ENCODE measurements at regions not wholly inside any gene's neighbourhood (a gene's known extent, or its start where the extent isn't known, plus 50 kb on each side); places are given as distances from the start of the nearest gene placed in this dataset.

DNA sequence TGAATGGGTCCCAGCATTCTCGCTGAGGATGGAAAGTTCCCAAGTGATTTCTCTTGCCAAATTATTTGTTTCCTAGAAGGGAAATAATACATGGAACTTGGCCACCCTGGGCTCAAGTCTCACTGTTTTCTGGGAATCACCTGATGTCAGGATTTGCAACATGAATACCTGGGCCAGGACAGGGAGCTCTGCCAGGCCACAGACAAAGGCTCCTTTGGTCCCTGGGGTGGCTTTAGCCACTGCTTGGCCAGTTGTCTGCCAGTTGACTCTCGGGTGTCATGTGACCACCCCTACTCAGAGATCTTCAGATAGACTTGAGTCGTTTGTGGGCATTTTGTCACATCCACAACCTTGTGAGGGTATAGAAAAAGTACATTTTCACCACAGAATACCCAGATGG, 258.0 kb upstream of the HABP2 start:
- H3K9ac ChIP-seq (ENCODE audit: low read length): no peak overlapping the region
- no peaks in the 10 kb centered on the region for H3K36me3 ChIP-seq (ENCODE audit: insufficient read depth, low read length)
- no peak overlapping the region for H3K4me3 ChIP-seq (ENCODE audit: low read depth in 1 of 2, low read length in 2 of 2)
- no peaks in the 10 kb centered on the region for H3K4me1 ChIP-seq (ENCODE audit: insufficient read depth, low read length)
- H3K27ac ChIP-seq (ENCODE audit: low read depth, low read length): no peak overlapping the region
- no peaks in the 10 kb centered on the region for H3K9me3 ChIP-seq (ENCODE audit: low read length)
- no peaks in the 10 kb centered on the region for H3K27me3 ChIP-seq (ENCODE audit: control insufficient read depth in 1 of 2, insufficient read depth in 2 of 2, low read length in 2 of 2)

- H3K27ac ChIP-seq (ENCODE audit: low read depth, low read length): no peak overlapping the region
- no peaks in the 10 kb centered on the region for H3K27me3 ChIP-seq (ENCODE audit: control insufficient read depth in 1 of 2, insufficient read depth in 2 of 2, low read length in 2 of 2)
- no peaks in the 10 kb centered on the region for H3K36me3 ChIP-seq (ENCODE audit: insufficient read depth, low read length)
- H3K9me3 ChIP-seq (ENCODE audit: low read length): no peaks in the 10 kb centered on the region
- H3K9ac ChIP-seq (ENCODE audit: low read length): no peak overlapping the region
- H3K4me1 ChIP-seq (ENCODE audit: insufficient read depth, low read length): no peaks in the 10 kb centered on the region
- no peak overlapping the region for H3K4me3 ChIP-seq (ENCODE audit: low read depth in 1 of 2, low read length in 2 of 2)
Observed at GRCh38 chr10:113297226-113297625, 255.6 kb upstream of the HABP2 start.

GRCh38 chr10:113298616-113299015, 254.2 kb upstream of the HABP2 start:
- Histone ChIP-seq H3K4me1 (ENCODE audit: insufficient read depth, low read length) (no peaks in the 10 kb centered on the region), H3K27me3 (ENCODE audit: control insufficient read depth in 1 of 2, insufficient read depth in 2 of 2, low read length in 2 of 2) (no peaks in the 10 kb centered on the region), H3K36me3 (ENCODE audit: insufficient read depth, low read length) (no peaks in the 10 kb centered on the region), H3K27ac (ENCODE audit: low read depth, low read length) (no peak overlapping the region), H3K9me3 (ENCODE audit: low read length) (no peaks in the 10 kb centered on the region), H3K9ac (ENCODE audit: low read length) (no peak overlapping the region), H3K4me3 (ENCODE audit: low read depth in 1 of 2, low read length in 2 of 2) (no peak overlapping the region)

DNA sequence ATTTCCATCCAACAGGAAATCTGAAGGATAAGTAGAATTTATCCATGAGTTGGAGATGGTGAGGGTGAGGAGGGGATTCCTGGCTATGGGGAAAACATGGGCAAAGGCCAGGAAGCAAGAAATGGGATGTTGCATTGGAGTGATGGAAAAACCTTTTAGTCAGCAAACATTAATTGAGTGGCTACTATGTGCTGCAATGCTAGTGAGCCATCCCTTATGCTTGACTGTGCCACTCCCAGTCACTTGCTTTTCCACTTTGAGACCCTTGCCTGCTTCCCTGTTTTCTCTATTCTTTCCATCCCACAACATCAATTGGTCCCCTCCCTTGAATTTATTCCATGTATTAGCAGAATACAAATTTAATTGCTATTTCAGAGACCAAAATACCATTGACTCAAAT, 252.7 kb upstream of the HABP2 start:
- Histone ChIP-seq H3K27me3 (ENCODE audit: control insufficient read depth in 1 of 2, insufficient read depth in 2 of 2, low read length in 2 of 2) (no peaks in the 10 kb centered on the region), H3K9ac (ENCODE audit: low read length) (no peak overlapping the region)

GRCh38 chr10:113300617-113301016, 252.2 kb upstream of the HABP2 start:
- Histone ChIP-seq H3K9me3 (ENCODE audit: low read length) (no peaks in the 10 kb centered on the region), H3K9ac (ENCODE audit: low read length) (no peak overlapping the region), H3K27me3 (ENCODE audit: control insufficient read depth in 1 of 2, insufficient read depth in 2 of 2, low read length in 2 of 2) (no peaks in the 10 kb centered on the region), H3K36me3 (ENCODE audit: insufficient read depth, low read length) (no peaks in the 10 kb centered on the region), H3K4me1 (ENCODE audit: insufficient read depth, low read length) (no peaks in the 10 kb centered on the region), H3K4me3 (ENCODE audit: low read depth in 1 of 2, low read length in 2 of 2) (no peak overlapping the region), H3K27ac (ENCODE audit: low read depth, low read length) (no peak overlapping the region)

More for the DNA sequence above, 252.7 kb upstream of the HABP2 start:
- Histone ChIP-seq H3K36me3 (ENCODE audit: insufficient read depth, low read length) (no peaks in the 10 kb centered on the region), H3K4me3 (ENCODE audit: low read depth in 1 of 2, low read length in 2 of 2) (no peak overlapping the region), H3K9me3 (ENCODE audit: low read length) (no peaks in the 10 kb centered on the region), H3K27ac (ENCODE audit: low read depth, low read length) (no peak overlapping the region), H3K4me1 (ENCODE audit: insufficient read depth, low read length) (no peaks in the 10 kb centered on the region)

- Histone ChIP-seq H3K9ac (ENCODE audit: low read length) (no peak overlapping the region), H3K4me1 (ENCODE audit: insufficient read depth, low read length) (no peaks in the 10 kb centered on the region), H3K36me3 (ENCODE audit: insufficient read depth, low read length) (no peaks in the 10 kb centered on the region), H3K4me3 (ENCODE audit: low read depth in 1 of 2, low read length in 2 of 2) (no peak overlapping the region), H3K9me3 (ENCODE audit: low read length) (no peaks in the 10 kb centered on the region), H3K27me3 (ENCODE audit: control insufficient read depth in 1 of 2, insufficient read depth in 2 of 2, low read length in 2 of 2) (no peaks in the 10 kb centered on the region), H3K27ac (ENCODE audit: low read depth, low read length) (no peak overlapping the region)
Observed at GRCh38 chr10:113301342-113301984, 251.4 kb upstream of the HABP2 start.

DNA sequence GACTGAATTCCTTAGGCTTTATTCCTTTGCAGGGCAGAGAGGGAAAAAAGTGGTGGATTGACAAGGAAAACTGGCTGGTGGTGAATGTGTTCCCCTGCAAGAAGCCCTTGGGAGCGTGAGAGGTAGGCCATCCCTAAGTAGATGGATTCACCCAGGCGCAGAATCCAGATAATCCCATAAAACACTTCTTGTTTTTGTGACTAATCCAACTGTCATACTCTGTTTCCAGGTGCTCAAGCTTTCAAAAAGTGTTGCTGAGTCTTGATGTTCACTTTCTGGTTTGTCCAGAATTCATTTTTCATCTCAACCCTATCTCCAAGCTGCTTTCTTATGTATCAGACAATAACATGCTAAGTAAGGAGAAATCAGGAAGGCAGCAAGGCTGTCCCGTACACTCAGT, 250.8 kb upstream of the HABP2 start:
- Histone ChIP-seq H3K4me1 (ENCODE audit: insufficient read depth, low read length) (no peaks in the 10 kb centered on the region), H3K27me3 (ENCODE audit: control insufficient read depth in 1 of 2, insufficient read depth in 2 of 2, low read length in 2 of 2) (no peaks in the 10 kb centered on the region), H3K4me3 (ENCODE audit: low read depth in 1 of 2, low read length in 2 of 2) (no peak overlapping the region), H3K36me3 (ENCODE audit: insufficient read depth, low read length) (no peaks in the 10 kb centered on the region), H3K27ac (ENCODE audit: low read depth, low read length) (no peak overlapping the region), H3K9me3 (ENCODE audit: low read length) (no peaks in the 10 kb centered on the region), H3K9ac (ENCODE audit: low read length) (no peak overlapping the region)

- H3K4me1 ChIP-seq (ENCODE audit: insufficient read depth, low read length): no peaks in the 10 kb centered on the region
Observed at GRCh38 chr10:113303544-113304146, 249.2 kb upstream of the HABP2 start.

GRCh38 chr10:113304726-113305125, 248.1 kb upstream of the HABP2 start:
- no peak overlapping the region for H3K9ac ChIP-seq (ENCODE audit: low read length)
- no peaks in the 10 kb centered on the region for H3K36me3 ChIP-seq (ENCODE audit: insufficient read depth, low read length)
- no peaks in the 10 kb centered on the region for H3K4me1 ChIP-seq (ENCODE audit: insufficient read depth, low read length)
- H3K27ac ChIP-seq (ENCODE audit: low read depth, low read length): no peak overlapping the region
- no peaks in the 10 kb centered on the region for H3K9me3 ChIP-seq (ENCODE audit: low read length)
- H3K27me3 ChIP-seq (ENCODE audit: control insufficient read depth in 1 of 2, insufficient read depth in 2 of 2, low read length in 2 of 2): no peaks in the 10 kb centered on the region
- H3K4me3 ChIP-seq (ENCODE audit: low read depth in 1 of 2, low read length in 2 of 2): no peak overlapping the region

More at GRCh38 chr10:113303544-113304146, 249.2 kb upstream of the HABP2 start:
- Histone ChIP-seq H3K36me3 (ENCODE audit: insufficient read depth, low read length) (no peaks in the 10 kb centered on the region), H3K4me3 (ENCODE audit: low read depth in 1 of 2, low read length in 2 of 2) (no peak overlapping the region), H3K27ac (ENCODE audit: low read depth, low read length) (no peak overlapping the region), H3K9me3 (ENCODE audit: low read length) (no peaks in the 10 kb centered on the region), H3K9ac (ENCODE audit: low read length) (no peak overlapping the region), H3K27me3 (ENCODE audit: control insufficient read depth in 1 of 2, insufficient read depth in 2 of 2, low read length in 2 of 2) (no peaks in the 10 kb centered on the region)

- Histone ChIP-seq H3K27ac (ENCODE audit: low read depth, low read length) (no peak overlapping the region), H3K9me3 (ENCODE audit: low read length) (no peaks in the 10 kb centered on the region), H3K4me3 (ENCODE audit: low read depth in 1 of 2, low read length in 2 of 2) (no peak overlapping the region), H3K36me3 (ENCODE audit: insufficient read depth, low read length) (no peaks in the 10 kb centered on the region), H3K27me3 (ENCODE audit: control insufficient read depth in 1 of 2, insufficient read depth in 2 of 2, low read length in 2 of 2) (no peaks in the 10 kb centered on the region), H3K4me1 (ENCODE audit: insufficient read depth, low read length) (no peaks in the 10 kb centered on the region), H3K9ac (ENCODE audit: low read length) (no peak overlapping the region)
Observed at GRCh38 chr10:113305871-113306270, 247.0 kb upstream of the HABP2 start.

GRCh38 chr10:113309791-113310190, 243.1 kb upstream of the HABP2 start:
- no peak overlapping the region for H3K27ac ChIP-seq (ENCODE audit: low read depth, low read length)
- no peaks in the 10 kb centered on the region for H3K27me3 ChIP-seq (ENCODE audit: control insufficient read depth in 1 of 2, insufficient read depth in 2 of 2, low read length in 2 of 2)
- H3K4me3 ChIP-seq (ENCODE audit: low read depth in 1 of 2, low read length in 2 of 2): no peak overlapping the region

DNA sequence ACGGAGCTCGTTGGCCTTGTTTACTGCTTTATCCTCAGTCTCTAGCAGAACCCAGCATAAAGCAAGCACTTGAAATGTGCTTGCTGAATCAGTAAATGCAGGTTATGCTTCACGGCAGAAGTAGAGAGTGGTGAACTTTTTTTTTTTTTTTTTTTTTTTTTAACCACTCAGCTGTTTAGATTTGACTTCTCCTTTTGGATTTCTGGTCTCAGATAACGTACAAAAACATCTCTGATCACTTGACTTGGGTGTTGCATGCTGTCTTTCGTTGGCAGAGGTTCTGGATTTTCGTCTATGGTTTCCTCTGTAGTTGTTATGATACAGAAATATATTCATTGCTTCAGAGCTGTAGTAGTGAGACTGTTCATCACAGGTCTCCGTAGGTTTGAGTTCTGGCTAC, 242.5 kb upstream of the HABP2 start:
- H3K4me3 ChIP-seq (ENCODE audit: low read depth in 1 of 2, low read length in 2 of 2): no peak overlapping the region
- H3K4me1 ChIP-seq (ENCODE audit: insufficient read depth, low read length): no peaks in the 10 kb centered on the region
- H3K27ac ChIP-seq (ENCODE audit: low read depth, low read length): no peak overlapping the region

More at GRCh38 chr10:113309791-113310190, 243.1 kb upstream of the HABP2 start:
- H3K4me1 ChIP-seq (ENCODE audit: insufficient read depth, low read length): no peaks in the 10 kb centered on the region
- no peaks in the 10 kb centered on the region for H3K9me3 ChIP-seq (ENCODE audit: low read length)
- no peak overlapping the region for H3K9ac ChIP-seq (ENCODE audit: low read length)
- H3K36me3 ChIP-seq (ENCODE audit: insufficient read depth, low read length): no peaks in the 10 kb centered on the region

More for the DNA sequence above, 242.5 kb upstream of the HABP2 start:
- Histone ChIP-seq H3K9me3 (ENCODE audit: low read length) (no peaks in the 10 kb centered on the region), H3K36me3 (ENCODE audit: insufficient read depth, low read length) (no peaks in the 10 kb centered on the region), H3K9ac (ENCODE audit: low read length) (no peak overlapping the region), H3K27me3 (ENCODE audit: control insufficient read depth in 1 of 2, insufficient read depth in 2 of 2, low read length in 2 of 2) (no peaks in the 10 kb centered on the region)

Measured in muscle layer of colon (tissue), 2 donors.